PC-9 (cell line): ENCODE measurements at regions not wholly inside any gene's neighbourhood (a gene's known extent, or its start where the extent isn't known, plus 50 kb on each side); places are given as distances from the start of the nearest gene placed in this dataset.

ENCODE experiments used
- BruUV-seq: library from RNA; stranded (reverse); fragments of 400-500 nt; replicated peaks from 2 replicates; lab custom pipeline; 2021; lab: Mats Ljungman, UMichigan
- CTCF ChIA-PET: fragments of 300-600 bp; sonication (Branson Sonifier 250); formaldehyde crosslinking; loops from one replicate; lab custom pipeline; 2022; ENCODE audit warnings: antibody characterized with exemption; lab: Charles Lee
- POLR2A ChIA-PET: fragments of 300-600 bp; sonication (Branson Sonifier 250); formaldehyde crosslinking; loops from one replicate; lab custom pipeline; 2022; ENCODE audit warnings: antibody characterized with exemption; ENCODE audit not compliant: unreplicated experiment; lab: Charles Lee
- DNase-seq, 2 experiments: peaks; one replicate each; pipeline versions ENCODE4 v3.0.0 to v3.0.0-alpha.2; 2015 to 2022; ENCODE audit warnings: mixed read lengths in 1 of 2
- H2AFZ ChIP-seq: fragments of 200-600 bp; sonication (generic); 2 replicates; pipeline ENCODE4 v1.8.1; 2017; ENCODE audit warnings: antibody characterized with exemption
- H3F3A ChIP-seq: fragments of 200-600 bp; sonication (generic); 2 replicates; pipeline ENCODE4 v1.8.1; 2017; ENCODE audit warnings: antibody characterized with exemption, mild to moderate bottlenecking, low read depth; ENCODE audit not compliant: insufficient read depth
- H3K27ac ChIP-seq: fragments of 200-600 bp; sonication (generic); 2 replicates; pipeline ENCODE4 v1.6.1; 2016; ENCODE audit warnings: mixed run types
- H3K27me3 ChIP-seq: fragments of 200-600 bp; sonication (generic); 2 replicates; pipeline ENCODE4 v1.6.1; 2016; ENCODE audit warnings: low read depth, mixed run types; ENCODE audit not compliant: insufficient read depth
- H3K36me3 ChIP-seq: fragments of 200-600 bp; sonication (generic); 2 replicates; pipeline ENCODE4 v1.6.1; 2016; ENCODE audit warnings: low read depth, mixed run types
- H3K4me1 ChIP-seq: fragments of 200-600 bp; sonication (generic); replicated peaks from 2 replicates; pipeline ENCODE4 v1.6.1; 2016; ENCODE audit warnings: mixed run types; ENCODE audit not compliant: insufficient read depth
- H3K4me2 ChIP-seq: fragments of 200-600 bp; sonication (generic); 2 replicates; pipeline ENCODE4 v1.6.1; 2017; ENCODE audit warnings: mixed run types
- H3K4me3 ChIP-seq: fragments of 200-600 bp; sonication (generic); 2 replicates; pipeline ENCODE4 v1.6.1; 2016; ENCODE audit warnings: mixed run types
- H3K79me2 ChIP-seq: fragments of 200-600 bp; sonication (generic); 2 replicates; pipeline ENCODE4 v1.6.1; 2017; ENCODE audit warnings: low read depth, mixed run types
- H3K9me2 ChIP-seq: fragments of 200-600 bp; sonication (generic); 2 replicates; pipeline ENCODE4 v1.8.1; 2017; ENCODE audit warnings: mild to moderate bottlenecking; ENCODE audit not compliant: insufficient read depth
- H3K9me3 ChIP-seq: fragments of 200-600 bp; sonication (generic); 2 replicates; pipeline ENCODE4 v1.8.1; 2016; ENCODE audit warnings: low read depth; ENCODE audit not compliant: insufficient read depth
- H4K20me1 ChIP-seq: fragments of 200-600 bp; sonication (generic); 2 replicates; pipeline ENCODE4 v1.8.1; 2017; ENCODE audit not compliant: insufficient read depth
- EZH2 ChIP-seq: fragments of 200-600 bp; sonication (generic); IDR thresholded peaks from 2 replicates; pipeline ENCODE4 v1.8.0; 2017; ENCODE audit warnings: antibody characterized with exemption, low read depth
- intact Hi-C: fragments of 100-400 bp; cut with micrococcal nuclease; formaldehyde crosslinking; loops from one replicate; pipeline ENCODE4 v1.10.0; 2022; ENCODE audit not compliant: unreplicated experiment
- TF ChIP-seq, protein P1 (sequence below): fragments of 200-600 bp; sonication (generic); conservative IDR thresholded peaks from 2 replicates; pipeline ENCODE4 v1.6.1; 2017; ENCODE audit warnings: mixed run types, antibody characterized with exemption, mild to moderate bottlenecking, moderate library complexity

DNA sequence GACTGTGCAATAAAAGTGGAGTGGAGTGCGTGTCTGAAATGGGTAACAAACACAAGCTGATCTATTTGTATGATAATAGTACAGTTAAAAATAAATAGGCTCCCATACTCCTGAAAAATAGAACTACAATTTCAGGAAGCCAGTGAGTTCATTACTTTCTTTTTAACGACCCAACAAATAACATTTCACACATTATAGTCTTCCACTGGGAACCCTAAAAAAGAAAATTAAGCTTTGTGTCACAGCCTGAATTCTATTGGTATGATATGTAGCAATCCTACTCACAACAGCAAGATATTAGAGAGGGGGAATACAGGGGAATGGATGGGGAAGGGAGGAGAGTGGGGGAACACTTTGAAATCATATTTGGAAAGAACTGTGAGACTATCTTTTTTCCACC, 156.9 kb upstream of the CNTN3 start:
- POLR2A ChIA-PET: interaction anchor here (0.6 kb wide), 1 partner anchor 16 kb away, joined by 5 read pairs; no protein-coding TSS in a partner anchor
- peaks cover 12% of the 10 kb centered on the region; the same call in 1 of the 2 replicates for H3K27me3 ChIP-seq
- BruUV-seq: no TSS peak
- no peaks in the 10 kb centered on the region for H3K79me2 ChIP-seq
- H3K27ac ChIP-seq: no peak overlapping the region
- no peaks in the 10 kb centered on the region for H3F3A ChIP-seq
- no peaks in the 10 kb centered on the region for H3K9me3 ChIP-seq
- no peaks in the 10 kb centered on the region for H3K9me2 ChIP-seq
- no peak for TF ChIP-seq EZH2
- TF ChIP-seq, protein P1, sequence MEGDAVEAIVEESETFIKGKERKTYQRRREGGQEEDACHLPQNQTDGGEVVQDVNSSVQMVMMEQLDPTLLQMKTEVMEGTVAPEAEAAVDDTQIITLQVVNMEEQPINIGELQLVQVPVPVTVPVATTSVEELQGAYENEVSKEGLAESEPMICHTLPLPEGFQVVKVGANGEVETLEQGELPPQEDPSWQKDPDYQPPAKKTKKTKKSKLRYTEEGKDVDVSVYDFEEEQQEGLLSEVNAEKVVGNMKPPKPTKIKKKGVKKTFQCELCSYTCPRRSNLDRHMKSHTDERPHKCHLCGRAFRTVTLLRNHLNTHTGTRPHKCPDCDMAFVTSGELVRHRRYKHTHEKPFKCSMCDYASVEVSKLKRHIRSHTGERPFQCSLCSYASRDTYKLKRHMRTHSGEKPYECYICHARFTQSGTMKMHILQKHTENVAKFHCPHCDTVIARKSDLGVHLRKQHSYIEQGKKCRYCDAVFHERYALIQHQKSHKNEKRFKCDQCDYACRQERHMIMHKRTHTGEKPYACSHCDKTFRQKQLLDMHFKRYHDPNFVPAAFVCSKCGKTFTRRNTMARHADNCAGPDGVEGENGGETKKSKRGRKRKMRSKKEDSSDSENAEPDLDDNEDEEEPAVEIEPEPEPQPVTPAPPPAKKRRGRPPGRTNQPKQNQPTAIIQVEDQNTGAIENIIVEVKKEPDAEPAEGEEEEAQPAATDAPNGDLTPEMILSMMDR: no peak
- no peak overlapping the region for H3K4me2 ChIP-seq
- H3K4me3 ChIP-seq: no peak overlapping the region
- no peak overlapping the region for H2AFZ ChIP-seq
- intact Hi-C loops: no loop called here
- H3K36me3 ChIP-seq: no peaks in the 10 kb centered on the region
- CTCF ChIA-PET: no interaction called here
- no peaks in the 10 kb centered on the region for H4K20me1 ChIP-seq
- no peaks in the 10 kb centered on the region for H3K4me1 ChIP-seq
- DNase-seq: no peak

DNA sequence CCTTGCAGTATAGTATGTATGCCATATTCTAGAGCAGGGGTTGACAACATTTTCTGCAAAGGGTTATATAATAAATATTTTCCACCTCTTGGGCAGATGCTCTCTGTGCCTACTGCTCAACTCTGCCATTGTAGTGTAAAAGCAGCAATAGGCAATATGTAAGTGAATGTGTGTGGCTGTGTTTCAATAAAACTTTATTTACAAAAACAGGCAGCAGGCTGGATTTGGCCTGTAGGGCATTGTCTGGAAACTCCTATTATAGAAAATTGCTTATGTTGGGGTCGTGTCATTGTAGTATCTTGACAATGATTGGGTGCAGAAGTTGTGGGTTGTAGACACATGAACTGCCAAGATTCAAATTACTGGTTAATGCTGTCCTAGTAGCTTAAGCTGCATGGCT, 153.6 kb upstream of the CNTN3 start:
- Histone ChIP-seq H3K27me3 (peaks cover 12% of the 10 kb centered on the region; the same call in 1 of the 2 replicates), H3K27ac (no peak overlapping the region), H3K4me1 (no peaks in the 10 kb centered on the region), H3K79me2 (no peaks in the 10 kb centered on the region), H3K9me3 (no peaks in the 10 kb centered on the region), H3K36me3 (no peaks in the 10 kb centered on the region), H4K20me1 (no peaks in the 10 kb centered on the region), H3K4me2 (no peak overlapping the region), H3K9me2 (no peaks in the 10 kb centered on the region), H2AFZ (no peak overlapping the region), H3F3A (no peaks in the 10 kb centered on the region), H3K4me3 (no peak overlapping the region)
- intact Hi-C loops: no loop called here
- BruUV-seq: no TSS peak
- CTCF ChIA-PET: no interaction called here
- no peak for DNase-seq
- TF ChIP-seq, protein P1: no peak
- no peak for TF ChIP-seq EZH2
- POLR2A ChIA-PET: no interaction called here

DNA sequence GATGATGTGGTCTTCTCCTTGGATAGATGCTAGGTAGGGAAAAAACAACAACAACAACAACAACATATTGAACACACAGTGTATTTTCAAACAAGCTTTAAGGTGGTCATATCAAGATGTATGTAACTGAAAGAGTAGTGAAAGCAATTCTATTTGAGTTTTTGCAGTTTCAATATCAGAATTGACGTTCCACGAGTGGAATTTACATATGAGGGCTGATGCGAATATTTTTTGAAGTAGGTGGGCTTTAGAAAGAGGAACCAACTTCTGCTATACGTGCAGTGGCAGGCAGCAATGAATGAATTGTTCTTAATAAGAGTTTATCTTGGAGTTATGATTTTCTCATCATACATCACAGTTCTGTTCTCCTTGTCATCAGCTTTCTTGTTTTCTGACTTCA, 151.9 kb upstream of the CNTN3 start:
- H3K27me3 ChIP-seq: peaks cover 12% of the 10 kb centered on the region; the same call in 1 of the 2 replicates
- intact Hi-C loops: no loop called here
- ChIA-PET CTCF (no interaction called here), POLR2A (no interaction called here)
- H3K4me2 ChIP-seq: no peak overlapping the region
- TF ChIP-seq, protein P1: no peak
- TF ChIP-seq EZH2: no peak
- no TSS peak for BruUV-seq
- H2AFZ ChIP-seq: no peak overlapping the region
- no peaks in the 10 kb centered on the region for H3K9me2 ChIP-seq
- no peaks in the 10 kb centered on the region for H3F3A ChIP-seq
- no peaks in the 10 kb centered on the region for H3K79me2 ChIP-seq
- no peaks in the 10 kb centered on the region for H4K20me1 ChIP-seq
- H3K4me1 ChIP-seq: no peaks in the 10 kb centered on the region
- no peak overlapping the region for H3K4me3 ChIP-seq
- no peak overlapping the region for H3K27ac ChIP-seq
- no peak for DNase-seq
- no peaks in the 10 kb centered on the region for H3K36me3 ChIP-seq
- no peaks in the 10 kb centered on the region for H3K9me3 ChIP-seq
